ENCODE measurements at regions not wholly inside any gene's neighbourhood (a gene's known extent, or its start where the extent isn't known, plus 50 kb on each side); places are given as distances from the start of the nearest gene placed in this dataset.

DNA sequence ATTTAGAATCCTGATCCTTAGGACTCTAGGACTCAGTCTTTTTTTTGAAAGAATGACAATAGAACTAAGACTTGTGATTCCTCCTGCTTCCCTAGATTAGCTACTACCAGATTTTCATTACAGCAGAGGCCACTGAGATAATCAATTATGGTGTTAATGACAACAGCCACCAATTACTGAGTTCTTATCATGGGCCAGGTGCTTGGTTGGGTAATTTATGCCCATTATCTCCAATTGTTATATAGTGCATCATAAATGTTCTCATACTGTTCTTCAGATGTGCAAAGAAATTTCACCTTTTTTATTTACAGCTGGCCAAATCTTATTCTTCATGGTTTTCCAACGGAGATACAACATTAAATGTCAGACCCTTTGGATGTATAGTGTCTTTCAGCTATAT, 162.9 kb upstream of the CMC1 start:
- no peak for ATAC-seq
- Histone ChIP-seq H3K9me3 (no peaks in the 10 kb centered on the region), H3K27ac (no peak overlapping the region), H3K4me3 (no peak overlapping the region), H3K27me3 (ENCODE audit: low read depth) (no peaks in the 10 kb centered on the region), H3K4me1 (no peaks in the 10 kb centered on the region), H3K36me3 (no peaks in the 10 kb centered on the region)
- TF ChIP-seq, protein P1, sequence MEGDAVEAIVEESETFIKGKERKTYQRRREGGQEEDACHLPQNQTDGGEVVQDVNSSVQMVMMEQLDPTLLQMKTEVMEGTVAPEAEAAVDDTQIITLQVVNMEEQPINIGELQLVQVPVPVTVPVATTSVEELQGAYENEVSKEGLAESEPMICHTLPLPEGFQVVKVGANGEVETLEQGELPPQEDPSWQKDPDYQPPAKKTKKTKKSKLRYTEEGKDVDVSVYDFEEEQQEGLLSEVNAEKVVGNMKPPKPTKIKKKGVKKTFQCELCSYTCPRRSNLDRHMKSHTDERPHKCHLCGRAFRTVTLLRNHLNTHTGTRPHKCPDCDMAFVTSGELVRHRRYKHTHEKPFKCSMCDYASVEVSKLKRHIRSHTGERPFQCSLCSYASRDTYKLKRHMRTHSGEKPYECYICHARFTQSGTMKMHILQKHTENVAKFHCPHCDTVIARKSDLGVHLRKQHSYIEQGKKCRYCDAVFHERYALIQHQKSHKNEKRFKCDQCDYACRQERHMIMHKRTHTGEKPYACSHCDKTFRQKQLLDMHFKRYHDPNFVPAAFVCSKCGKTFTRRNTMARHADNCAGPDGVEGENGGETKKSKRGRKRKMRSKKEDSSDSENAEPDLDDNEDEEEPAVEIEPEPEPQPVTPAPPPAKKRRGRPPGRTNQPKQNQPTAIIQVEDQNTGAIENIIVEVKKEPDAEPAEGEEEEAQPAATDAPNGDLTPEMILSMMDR (IDR thresholded peaks at IDR 0.05), result no peak
- DNase-seq, result no peak
- intact Hi-C loops (cut with DNase I), result no loop called here

DNA sequence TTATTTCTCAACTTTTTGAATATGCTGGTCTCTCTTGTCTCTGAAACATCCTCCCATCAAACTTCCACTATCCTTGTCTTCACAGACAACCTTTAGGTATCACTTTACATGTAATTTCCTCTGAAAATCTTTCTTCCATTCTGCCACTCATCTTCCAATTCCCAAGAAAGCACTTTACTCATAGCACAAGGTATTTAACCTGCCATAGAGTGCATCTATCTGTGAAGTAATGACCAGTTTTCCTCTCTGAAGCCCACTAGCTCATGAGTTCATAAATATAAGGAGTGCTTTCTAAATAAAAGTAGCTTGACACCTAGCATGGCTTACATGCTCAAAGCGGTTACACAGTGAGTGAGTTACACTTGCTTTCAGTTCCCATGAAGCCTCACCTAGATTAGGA, 160.7 kb upstream of the CMC1 start:
- Histone ChIP-seq H3K4me3 (no peak overlapping the region), H3K4me1 (no peaks in the 10 kb centered on the region), H3K9me3 (no peaks in the 10 kb centered on the region), H3K36me3 (no peaks in the 10 kb centered on the region), H3K27ac (no peak overlapping the region), H3K27me3 (ENCODE audit: low read depth) (no peaks in the 10 kb centered on the region)
- DNase-seq, result no peak
- TF ChIP-seq, protein P1 (IDR thresholded peaks at IDR 0.05), result no peak
- no peak for ATAC-seq
- intact Hi-C loops (cut with DNase I), result no loop called here

DNA sequence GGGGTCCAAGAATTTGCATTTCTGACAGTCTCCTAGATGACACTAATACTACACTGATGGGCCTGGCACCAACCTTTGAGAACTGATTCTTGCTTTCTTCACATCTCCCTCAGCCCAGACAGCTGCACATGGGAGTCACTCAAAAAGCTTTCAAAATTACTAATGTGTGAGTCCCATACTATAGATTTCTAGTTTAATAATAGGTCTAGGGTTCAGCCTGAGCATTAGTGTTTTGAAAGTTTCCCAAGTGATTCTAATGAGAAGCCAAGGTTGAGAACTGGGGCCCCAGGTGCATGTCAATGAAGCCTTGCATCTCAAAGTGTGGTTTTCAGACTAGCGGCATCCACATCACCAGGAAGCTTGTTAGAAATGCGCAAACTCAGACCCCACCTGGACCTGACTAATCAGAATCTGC, 159.9 kb upstream of the CMC1 start:
- ATAC-seq, result no peak
- intact Hi-C loops (cut with DNase I), result no loop called here
- H3K4me1 ChIP-seq, result no peaks in the 10 kb centered on the region

DNA sequence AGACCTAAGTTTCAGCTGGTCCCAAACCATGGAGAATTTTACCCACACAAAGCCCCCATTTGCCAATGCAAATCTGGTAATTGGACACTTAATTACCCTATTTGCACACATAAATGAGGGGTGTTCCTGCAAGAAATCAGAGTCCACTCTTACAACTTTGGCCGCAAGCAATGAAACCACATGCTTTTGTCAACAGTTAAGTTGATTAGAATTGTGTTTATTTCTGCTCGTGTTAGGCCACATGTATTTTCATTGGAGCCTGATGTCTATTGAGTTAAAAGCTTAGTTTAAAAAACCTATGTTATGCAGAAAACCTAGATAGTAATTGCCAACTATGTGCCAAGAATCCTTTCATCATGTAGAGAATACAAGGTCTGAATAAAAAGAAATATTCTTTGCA, 153.8 kb upstream of the CMC1 start:
- ATAC-seq (no peak), DNase-seq (no peak)
- TF ChIP-seq, protein P1 (IDR thresholded peaks at IDR 0.05), result no peak
- Histone ChIP-seq H3K9me3 (peaks cover 6% of the 10 kb centered on the region), H3K27ac (no peak overlapping the region), H3K27me3 (ENCODE audit: low read depth) (no peaks in the 10 kb centered on the region), H3K4me1 (no peaks in the 10 kb centered on the region), H3K36me3 (no peaks in the 10 kb centered on the region), H3K4me3 (no peak overlapping the region)
- intact Hi-C loops (cut with DNase I), result no loop called here

More for the DNA sequence above, 159.9 kb upstream of the CMC1 start:
- no peaks in the 10 kb centered on the region for H3K27me3 ChIP-seq (ENCODE audit: low read depth)
- H3K27ac ChIP-seq, result no peak overlapping the region
- no peak for DNase-seq
- H3K9me3 ChIP-seq, result no peaks in the 10 kb centered on the region
- no peak overlapping the region for H3K4me3 ChIP-seq
- TF ChIP-seq, protein P1 (IDR thresholded peaks at IDR 0.05), result no peak
- H3K36me3 ChIP-seq, result no peaks in the 10 kb centered on the region

DNA sequence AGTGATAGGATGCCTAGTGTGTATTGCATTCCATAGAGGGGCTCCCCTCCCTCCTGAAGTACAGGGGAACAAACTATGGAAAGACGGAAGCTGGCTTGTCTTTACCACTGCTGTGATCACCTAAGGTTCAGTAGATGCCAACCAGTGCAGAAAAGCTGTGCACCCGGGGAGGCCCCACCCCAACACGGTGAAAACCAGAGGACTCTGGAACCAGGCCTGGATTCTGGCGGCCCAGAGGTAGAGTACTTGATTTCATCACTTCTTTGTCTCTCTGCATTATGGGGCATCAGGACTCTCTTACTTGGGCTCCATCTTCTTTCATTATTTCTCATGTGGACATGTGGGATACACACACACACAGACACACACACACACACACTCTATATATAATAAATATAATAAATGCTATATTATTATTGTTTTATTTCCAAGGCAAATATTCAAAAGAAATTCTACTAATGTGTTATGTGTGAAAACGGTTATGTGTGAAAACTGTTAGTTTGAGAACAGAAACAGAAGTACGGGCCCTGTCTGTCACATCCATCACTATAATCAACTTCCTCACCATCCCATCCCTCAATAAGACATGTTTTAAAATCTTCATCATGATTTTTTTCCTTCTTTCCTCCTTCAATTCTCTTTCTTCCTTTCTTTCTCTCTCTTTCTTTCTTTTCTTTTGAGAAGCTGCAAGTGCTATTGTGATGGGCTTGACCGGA, 152.4 kb upstream of the CMC1 start:
- intact Hi-C loops (cut with DNase I), result no loop called here
- peaks cover 13% of the 10 kb centered on the region for H3K9me3 ChIP-seq
- TF ChIP-seq, protein P1 (IDR thresholded peaks at IDR 0.05), result no peak
- no peak overlapping the region for H3K27ac ChIP-seq
- ATAC-seq (no peak), DNase-seq (no peak)
- no peaks in the 10 kb centered on the region for H3K36me3 ChIP-seq
- no peaks in the 10 kb centered on the region for H3K27me3 ChIP-seq (ENCODE audit: low read depth)
- H3K4me1 ChIP-seq, result no peaks in the 10 kb centered on the region
- no peak overlapping the region for H3K4me3 ChIP-seq

Measured in lower lobe of right lung (tissue), 2 donors.